Common myeloid progenitor, CD34-positive (primary cell): ENCODE measurements at regions not wholly inside any gene's neighbourhood (a gene's known extent, or its start where the extent isn't known, plus 50 kb on each side); places are given as distances from the start of the nearest gene placed in this dataset.

Experiments
- CTCF ChIA-PET: fragments of 350-600 bp; sonication (Branson Sonifier 250); formaldehyde crosslinking; loops from one replicate; lab custom pipeline; 2021; ENCODE audit warnings: antibody characterized with exemption; lab: Charles Lee
- POLR2A ChIA-PET: fragments of 350-600 bp; sonication (Branson Sonifier 250); formaldehyde crosslinking; loops from one replicate; lab custom pipeline; 2021; ENCODE audit warnings: antibody characterized with exemption; lab: Charles Lee
- DNase-seq, 3 donors: peaks; one replicate each; pipeline versions ENCODE4 v3.0.0 to v3.0.0-alpha.2; 2013
- H3K27ac ChIP-seq, 2 experiments: 1 replicate in 1 of 2; 2 replicates in 1 of 2; pipeline ENCODE4 v1.7.0; 2013; ENCODE audit warnings: inconsistent platforms in 2 of 2, low read length in 2 of 2, mild to moderate bottlenecking in 2 of 2, low read depth in 1 of 2, moderate library complexity in 1 of 2; ENCODE audit not compliant: severe bottlenecking in 2 of 2, insufficient read depth in 1 of 2, poor library complexity in 1 of 2
- H3K27me3 ChIP-seq, 5 experiments: replicated peaks in 2 of 5; 1 replicate in 3 of 5; 2 replicates in 2 of 5; pipeline versions ENCODE4 v1.6.1 to v1.7.0; 2013; ENCODE audit warnings: low read length in 4 of 5, mild to moderate bottlenecking in 2 of 5, moderate library complexity in 2 of 5, inconsistent platforms in 1 of 5; ENCODE audit not compliant: insufficient read depth in 5 of 5, control insufficient read depth in 4 of 5
- H3K36me3 ChIP-seq, 4 experiments: 1 replicate in 2 of 4; 2 replicates in 2 of 4; pipeline versions ENCODE4 v1.6.1 to v1.7.0; 2013; ENCODE audit warnings: low read length in 3 of 4, control low read depth in 1 of 4, mild to moderate bottlenecking in 1 of 4; ENCODE audit not compliant: control insufficient read depth in 4 of 4, insufficient read depth in 4 of 4
- H3K4me1 ChIP-seq, 4 experiments: 1 replicate in 3 of 4; 2 replicates in 1 of 4; pipeline versions ENCODE4 v1.6.1 to v1.7.1; 2013; ENCODE audit warnings: low read length in 3 of 4, mild to moderate bottlenecking in 3 of 4, control low read depth in 1 of 4, inconsistent platforms in 1 of 4, moderate library complexity in 1 of 4; ENCODE audit not compliant: control insufficient read depth in 4 of 4, insufficient read depth in 4 of 4; ENCODE audit errors: control extremely low read depth in 1 of 4
- H3K4me3 ChIP-seq, 7 experiments: 1 replicate in 4 of 7; 2 replicates in 3 of 7; pipeline versions ENCODE4 v1.5.1 to v1.7.0; 2013; ENCODE audit warnings: mild to moderate bottlenecking in 7 of 7, low read length in 6 of 7, moderate library complexity in 6 of 7, inconsistent platforms in 2 of 7, low read depth in 2 of 7, control low read depth in 1 of 7; ENCODE audit not compliant: insufficient read depth in 4 of 7, control insufficient read depth in 1 of 7; ENCODE audit errors: extremely low read depth in 1 of 7
- H3K9me3 ChIP-seq, 5 experiments: 1 replicate in 4 of 5; 2 replicates in 1 of 5; pipeline versions ENCODE4 v1.6.1 to v1.7.1; 2013; ENCODE audit warnings: low read length in 4 of 5, mild to moderate bottlenecking in 2 of 5, inconsistent platforms in 1 of 5, low read depth in 1 of 5, moderate library complexity in 1 of 5; ENCODE audit not compliant: control insufficient read depth in 4 of 5, insufficient read depth in 2 of 5; ENCODE audit errors: control extremely low read depth in 1 of 5
- WGBS: methylation state at CpG from one replicate; pipeline ENCODE4 v1.1.5; 2013; ENCODE audit not compliant: insufficient coverage; 5-methylcytosine and 5-hydroxymethylcytosine counted together

DNA sequence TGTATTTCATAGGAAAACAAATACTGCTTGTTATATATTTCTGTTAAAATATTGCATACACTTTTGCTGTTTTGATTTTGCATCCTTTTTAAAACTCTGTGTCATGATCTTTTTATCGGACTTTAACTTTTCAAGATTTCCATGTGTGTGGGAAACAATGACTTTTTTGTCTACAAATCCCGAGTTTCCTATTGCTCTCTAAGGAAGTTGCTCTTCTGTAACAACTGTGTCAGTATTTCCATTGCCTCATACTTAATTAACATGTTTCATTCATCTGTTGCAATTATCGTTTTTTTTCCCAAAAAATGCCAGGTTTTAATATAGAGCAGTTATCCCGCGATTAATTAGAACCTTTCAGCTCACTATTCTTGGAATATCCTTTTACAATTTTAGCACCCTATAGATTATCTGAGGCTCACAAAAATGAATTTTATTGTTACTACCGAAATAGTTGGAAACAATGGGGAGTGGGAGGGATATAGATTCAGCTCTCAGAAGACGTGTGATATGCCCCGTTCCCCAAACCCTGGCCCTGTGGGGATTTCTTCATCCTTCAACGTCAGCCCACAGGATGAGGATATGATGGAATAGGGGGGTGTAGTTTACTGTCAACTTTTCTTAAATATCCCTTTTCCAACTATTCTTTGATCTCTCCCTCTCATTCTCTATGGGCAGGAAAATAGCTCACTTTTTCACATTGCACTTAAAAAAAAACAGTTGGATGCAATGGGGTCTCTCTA is 297.6 kb upstream of the IGFBP3 start:
- ChIA-PET CTCF (no interaction called here), POLR2A (no interaction called here)
- Histone ChIP-seq H3K27me3 (no peaks in the 10 kb centered on the region), H3K36me3 (no peaks in the 10 kb centered on the region), H3K27ac (no peak overlapping the region), H3K4me1 (no peaks in the 10 kb centered on the region), H3K4me3 (no peak overlapping the region), H3K9me3 (no peaks in the 10 kb centered on the region)
- DNase-seq = no peak
- WGBS = 97% methylated on average over 3 of the region's 9 CpGs

GRCh38 chr7:46215987-46216567 is 295.0 kb upstream of the IGFBP3 start:
- H3K27ac ChIP-seq = no peak overlapping the region
- no peak overlapping the region for H3K4me3 ChIP-seq
- CTCF ChIA-PET = no interaction called here
- H3K27me3 ChIP-seq = no peaks in the 10 kb centered on the region
- POLR2A ChIA-PET = no interaction called here
- no peaks in the 10 kb centered on the region for H3K9me3 ChIP-seq
- WGBS = 74% methylated on average over 14 of the region's 15 CpGs
- DNase-seq = no peak
- no peaks in the 10 kb centered on the region for H3K4me1 ChIP-seq
- H3K36me3 ChIP-seq = no peaks in the 10 kb centered on the region

DNA sequence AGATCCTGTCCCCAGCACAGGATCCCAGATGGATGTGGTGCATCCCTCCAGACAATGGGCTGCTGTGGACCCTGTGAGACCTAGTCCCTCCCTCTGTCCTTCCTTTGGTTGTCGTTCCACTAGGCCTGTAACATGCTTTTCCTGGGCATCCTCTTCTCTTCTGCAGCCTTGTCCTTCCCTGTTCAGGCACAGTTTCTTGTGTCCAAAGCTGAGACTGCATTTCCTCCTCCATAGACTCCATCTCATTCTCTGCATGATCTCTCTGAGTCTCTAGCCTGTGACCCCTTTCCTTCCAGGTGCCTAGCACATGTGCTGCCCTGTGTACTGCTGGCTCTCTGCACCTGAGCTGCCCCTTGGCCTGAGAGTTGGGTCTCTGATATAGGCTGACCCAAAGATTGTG is 293.5 kb upstream of the IGFBP3 start:
- ChIA-PET POLR2A (no interaction called here), CTCF (no interaction called here)
- H3K4me1 ChIP-seq = no peaks in the 10 kb centered on the region
- no peaks in the 10 kb centered on the region for H3K27me3 ChIP-seq
- H3K36me3 ChIP-seq = no peaks in the 10 kb centered on the region
- H3K27ac ChIP-seq = no peak overlapping the region
- no peak overlapping the region for H3K4me3 ChIP-seq
- DNase-seq = no peak
- 83% methylated on average over 1 of the region's 1 CpG for WGBS
- no peaks in the 10 kb centered on the region for H3K9me3 ChIP-seq

DNA sequence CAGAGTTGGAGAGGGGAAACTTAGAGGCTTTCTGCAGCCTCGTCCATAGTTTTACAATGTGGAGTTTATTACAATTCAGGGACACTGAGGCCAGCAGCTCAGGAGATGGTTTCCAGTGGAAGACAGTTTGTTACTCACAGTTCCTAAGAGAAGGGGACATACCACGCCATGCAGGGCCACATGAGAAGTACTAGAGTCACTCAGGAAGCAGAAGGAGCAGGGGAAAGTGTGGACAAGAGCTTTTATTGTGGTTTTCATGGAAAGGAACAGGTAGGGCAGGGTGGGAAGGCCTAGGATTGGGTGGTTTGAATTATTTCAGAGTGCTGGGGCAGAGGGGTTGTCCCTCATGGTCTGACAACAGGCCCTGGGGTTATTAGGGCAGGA is 292.1 kb upstream of the IGFBP3 start:
- no peak for DNase-seq
- Histone ChIP-seq H3K27me3 (no peaks in the 10 kb centered on the region), H3K36me3 (no peaks in the 10 kb centered on the region), H3K4me3 (no peak overlapping the region), H3K4me1 (no peaks in the 10 kb centered on the region), H3K27ac (no peak overlapping the region), H3K9me3 (no peaks in the 10 kb centered on the region)
- ChIA-PET CTCF (no interaction called here), POLR2A (no interaction called here)
- WGBS = 79% methylated on average over 2 of the region's 2 CpGs

DNA sequence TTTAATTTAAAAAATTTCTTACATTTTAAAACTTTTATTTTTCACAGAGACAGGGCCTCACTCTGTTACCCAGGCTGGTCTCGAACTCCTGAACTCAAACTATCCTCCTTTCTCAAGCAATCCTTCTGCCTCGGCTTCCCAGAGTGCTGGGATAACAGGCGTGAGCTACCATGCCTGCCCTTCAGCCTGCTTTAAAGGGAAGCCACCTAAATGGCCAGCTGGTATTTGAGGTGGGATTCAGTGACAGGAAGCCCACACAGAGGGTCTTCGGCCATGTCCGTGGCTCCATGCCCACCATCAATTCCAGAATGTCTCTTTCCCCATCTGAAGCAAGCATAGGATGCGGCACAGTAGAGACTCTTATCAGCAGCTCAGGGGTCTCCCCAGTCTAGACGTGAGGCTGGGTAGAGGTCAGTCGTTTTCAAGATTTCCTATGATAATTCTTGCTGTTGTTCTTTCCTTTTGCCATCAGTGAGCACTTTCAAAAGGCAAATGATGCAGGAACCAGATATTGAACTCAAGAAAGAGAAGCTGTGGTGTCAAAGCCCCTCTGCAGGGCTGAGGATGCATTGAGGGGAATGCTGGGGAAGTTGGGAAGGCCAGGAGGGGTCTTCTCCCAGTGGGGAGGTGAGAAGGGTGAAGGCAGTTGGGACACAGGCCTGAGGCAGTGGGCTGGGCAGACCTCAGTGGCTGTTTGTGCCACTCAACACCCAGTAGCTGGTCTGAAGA is 291.5 kb upstream of the IGFBP3 start:
- POLR2A ChIA-PET = no interaction called here
- 70% methylated on average over 5 of the region's 8 CpGs for WGBS
- no peak for DNase-seq

DNA sequence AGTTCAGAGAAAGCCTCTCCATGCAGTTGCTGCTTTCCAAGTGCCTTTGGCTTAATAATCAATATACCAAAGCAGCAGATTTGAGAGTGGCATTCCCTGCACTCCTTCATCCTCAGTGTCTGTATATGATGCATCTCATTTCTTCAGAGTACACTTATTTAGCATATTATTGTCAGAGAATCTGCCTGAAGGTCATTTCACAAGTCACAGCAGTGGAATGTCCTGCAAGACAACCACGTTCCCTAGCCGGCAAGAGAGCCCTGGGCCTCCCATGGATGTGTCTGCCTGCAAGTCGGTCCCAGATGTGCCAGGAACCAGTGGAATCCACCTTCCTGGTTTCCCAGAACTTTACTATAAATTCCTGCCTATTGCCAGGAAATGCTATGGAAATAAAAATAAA is 289.4 kb upstream of the IGFBP3 start:
- no peak for DNase-seq
- no peaks in the 10 kb centered on the region for H3K9me3 ChIP-seq
- 84% methylated on average over 3 of the region's 3 CpGs for WGBS
- no peaks in the 10 kb centered on the region for H3K4me1 ChIP-seq
- H3K27ac ChIP-seq = no peak overlapping the region
- no peaks in the 10 kb centered on the region for H3K27me3 ChIP-seq
- no peaks in the 10 kb centered on the region for H3K36me3 ChIP-seq
- ChIA-PET CTCF (no interaction called here), POLR2A (no interaction called here)
- no peak overlapping the region for H3K4me3 ChIP-seq

More for the DNA sequence above, 291.5 kb upstream of the IGFBP3 start:
- no peak overlapping the region for H3K4me3 ChIP-seq
- H3K27ac ChIP-seq = no peak overlapping the region
- no peaks in the 10 kb centered on the region for H3K27me3 ChIP-seq
- no peaks in the 10 kb centered on the region for H3K9me3 ChIP-seq
- CTCF ChIA-PET = no interaction called here
- H3K36me3 ChIP-seq = no peaks in the 10 kb centered on the region
- H3K4me1 ChIP-seq = no peaks in the 10 kb centered on the region
